ENCODE measurements at regions not wholly inside any gene's neighbourhood (a gene's known extent, or its start where the extent isn't known, plus 50 kb on each side); places are given as distances from the start of the nearest gene placed in this dataset.

- Mint-ChIP-seq H3K36me3 (ENCODE audit: insufficient read depth, unreplicated experiment) (no peaks in the 10 kb centered on the region), H3K4me3 (ENCODE audit: low read depth, unreplicated experiment) (no peak overlapping the region), H3K27me3 (ENCODE audit: unreplicated experiment) (no peaks in the 10 kb centered on the region), H3K9me3 (ENCODE audit: low read depth, unreplicated experiment) (no peaks in the 10 kb centered on the region), H3K27ac (ENCODE audit: unreplicated experiment) (no peak overlapping the region), H3K4me1 (ENCODE audit: low read depth, unreplicated experiment) (no peaks in the 10 kb centered on the region)
- BruUV-seq (replicated peaks), result no TSS peak
- no peak for TF ChIP-seq CTCF (IDR thresholded peaks at IDR 0.05; ENCODE audit: unreplicated experiment)
- no peak for DNase-seq
- CTCF ChIA-PET, result no interaction called here
- intact Hi-C loops (cut with micrococcal nuclease; ENCODE audit: unreplicated experiment), result no loop called here
These were observed 115.0 kb downstream of the PJA1 start for GRCh38 chrX:69050051-69050765.

- no TSS peak for BruUV-seq (replicated peaks)
- TF ChIP-seq CTCF (IDR thresholded peaks at IDR 0.05; ENCODE audit: unreplicated experiment), result no peak
- Mint-ChIP-seq H3K27ac (ENCODE audit: unreplicated experiment) (no peak overlapping the region), H3K4me1 (ENCODE audit: low read depth, unreplicated experiment) (no peaks in the 10 kb centered on the region), H3K9me3 (ENCODE audit: low read depth, unreplicated experiment) (no peaks in the 10 kb centered on the region), H3K27me3 (ENCODE audit: unreplicated experiment) (no peaks in the 10 kb centered on the region), H3K4me3 (ENCODE audit: low read depth, unreplicated experiment) (no peak overlapping the region), H3K36me3 (ENCODE audit: insufficient read depth, unreplicated experiment) (no peaks in the 10 kb centered on the region)
- no peak for DNase-seq
- intact Hi-C loops (cut with micrococcal nuclease; ENCODE audit: unreplicated experiment), result no loop called here
- CTCF ChIA-PET, result interaction anchor here (0.5 kb wide), 1 partner anchor 124 kb away, joined by 3 read pairs; no protein-coding TSS in a partner anchor
These were observed 118.2 kb downstream of the PJA1 start for GRCh38 chrX:69046996-69047490.

- CTCF ChIA-PET, result no interaction called here
- no peak overlapping the region for H3K27ac Mint-ChIP-seq (ENCODE audit: unreplicated experiment)
- no peaks in the 10 kb centered on the region for H3K4me1 Mint-ChIP-seq (ENCODE audit: low read depth, unreplicated experiment)
- TF ChIP-seq CTCF (IDR thresholded peaks at IDR 0.05; ENCODE audit: unreplicated experiment), result no peak
- no peaks in the 10 kb centered on the region for H3K27me3 Mint-ChIP-seq (ENCODE audit: unreplicated experiment)
- no peak for DNase-seq
- no peaks in the 10 kb centered on the region for H3K9me3 Mint-ChIP-seq (ENCODE audit: low read depth, unreplicated experiment)
- no TSS peak for BruUV-seq (replicated peaks)
- no peaks in the 10 kb centered on the region for H3K36me3 Mint-ChIP-seq (ENCODE audit: insufficient read depth, unreplicated experiment)
- intact Hi-C loops (cut with micrococcal nuclease; ENCODE audit: unreplicated experiment), result no loop called here
- no peak overlapping the region for H3K4me3 Mint-ChIP-seq (ENCODE audit: low read depth, unreplicated experiment)
These were observed 119.5 kb downstream of the PJA1 start for GRCh38 chrX:69045616-69046345.

GRCh38 chrX:69038816-69039215, 126.4 kb downstream of the PJA1 start:
- no peak for DNase-seq
- Mint-ChIP-seq H3K27ac (ENCODE audit: unreplicated experiment) (no peak overlapping the region), H3K4me3 (ENCODE audit: low read depth, unreplicated experiment) (no peak overlapping the region), H3K9me3 (ENCODE audit: low read depth, unreplicated experiment) (no peaks in the 10 kb centered on the region), H3K4me1 (ENCODE audit: low read depth, unreplicated experiment) (no peaks in the 10 kb centered on the region), H3K27me3 (ENCODE audit: unreplicated experiment) (peaks cover 40% of the 10 kb centered on the region), H3K36me3 (ENCODE audit: insufficient read depth, unreplicated experiment) (no peaks in the 10 kb centered on the region)
- CTCF ChIA-PET, result no interaction called here
- intact Hi-C loops (cut with micrococcal nuclease; ENCODE audit: unreplicated experiment), result loop anchor here (10.0 kb wide), 1 partner anchor 214 kb away; the partner anchor contains the start of gene EFNB1
- no TSS peak for BruUV-seq (replicated peaks)
- TF ChIP-seq CTCF (IDR thresholded peaks at IDR 0.05; ENCODE audit: unreplicated experiment), result no peak
